A172 (cell line): ENCODE measurements at regions not wholly inside any gene's neighbourhood (a gene's known extent, or its start where the extent isn't known, plus 50 kb on each side); places are given as distances from the start of the nearest gene placed in this dataset.

Experiments
- DNase-seq: peaks from one replicate; pipeline ENCODE4 v3.0.0-alpha.2; 2015; ENCODE audit warnings: low spot score

DNA sequence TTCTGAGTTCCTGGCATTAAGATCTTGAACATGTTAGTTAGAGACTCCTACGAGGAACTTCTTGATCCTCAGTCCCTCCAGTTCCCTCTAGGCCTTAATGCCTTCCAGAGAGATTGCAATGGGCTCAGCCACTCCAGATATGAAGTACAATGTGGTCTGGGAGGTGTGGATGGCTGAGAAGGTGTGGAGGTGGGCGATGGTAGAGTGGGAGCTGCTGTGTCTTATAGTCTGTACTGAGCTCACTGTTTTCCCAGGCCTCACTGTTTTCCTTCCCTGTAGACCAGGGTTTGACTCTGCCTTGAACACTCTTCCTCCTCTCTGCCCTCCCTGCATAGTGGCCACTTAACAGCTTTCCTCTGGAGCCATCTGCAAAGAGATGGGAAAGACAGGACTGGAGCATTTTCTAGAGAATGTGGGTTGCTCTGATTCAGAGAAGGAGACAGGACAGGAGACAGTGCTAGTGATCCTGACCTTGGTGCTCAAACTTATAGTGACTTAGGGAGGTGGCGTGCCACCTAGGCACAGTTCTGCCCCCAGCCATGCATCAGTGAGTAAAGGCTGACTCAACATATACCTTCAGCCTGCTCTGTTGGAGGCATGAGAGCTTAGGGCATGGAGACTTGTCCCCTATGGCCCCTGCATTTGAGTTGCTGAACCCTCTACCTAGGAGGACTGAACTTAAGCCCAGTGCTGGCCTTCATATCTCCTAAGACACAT is 129.7 kb downstream of the TDRD15 start:
- no peak for DNase-seq

DNA sequence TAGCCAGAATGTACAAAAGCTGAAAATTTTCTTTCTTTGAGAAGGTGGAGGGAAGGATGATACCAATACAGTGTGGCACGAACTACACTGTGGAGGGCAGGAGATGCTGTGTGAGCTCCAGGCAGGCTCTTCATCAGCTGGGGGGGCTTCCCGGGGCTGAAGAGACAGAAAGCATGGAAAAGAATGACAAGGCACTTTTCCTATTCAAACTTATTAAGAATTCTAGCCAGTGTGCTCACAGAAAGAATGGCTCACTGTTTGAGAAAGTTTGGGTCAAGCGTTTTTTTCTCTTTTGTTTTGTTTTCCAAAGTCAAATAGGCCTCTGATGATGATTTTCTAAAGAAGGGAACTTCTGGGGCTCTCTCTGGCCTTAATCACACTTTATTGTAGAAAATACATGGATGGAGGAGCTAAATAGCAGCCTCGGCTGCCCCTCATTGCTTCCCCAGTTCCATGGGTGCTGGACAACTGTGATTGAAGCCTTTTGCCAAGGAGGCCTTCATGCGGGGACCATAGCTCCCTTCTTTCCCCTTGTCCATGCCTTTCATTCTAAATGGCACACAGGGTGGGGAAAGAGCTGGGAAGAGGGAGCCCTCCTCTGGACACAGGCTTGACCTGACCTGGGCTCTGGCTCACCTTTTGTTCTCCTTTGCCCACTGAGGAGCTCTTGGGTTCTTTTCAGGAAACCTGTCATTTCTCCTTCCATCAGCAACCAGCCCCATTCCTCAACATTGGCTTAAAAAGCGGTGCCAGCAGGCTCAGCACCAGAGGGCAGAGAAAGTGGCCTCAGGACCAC is 130.6 kb downstream of the TDRD15 start:
- DNase-seq = no peak

DNA sequence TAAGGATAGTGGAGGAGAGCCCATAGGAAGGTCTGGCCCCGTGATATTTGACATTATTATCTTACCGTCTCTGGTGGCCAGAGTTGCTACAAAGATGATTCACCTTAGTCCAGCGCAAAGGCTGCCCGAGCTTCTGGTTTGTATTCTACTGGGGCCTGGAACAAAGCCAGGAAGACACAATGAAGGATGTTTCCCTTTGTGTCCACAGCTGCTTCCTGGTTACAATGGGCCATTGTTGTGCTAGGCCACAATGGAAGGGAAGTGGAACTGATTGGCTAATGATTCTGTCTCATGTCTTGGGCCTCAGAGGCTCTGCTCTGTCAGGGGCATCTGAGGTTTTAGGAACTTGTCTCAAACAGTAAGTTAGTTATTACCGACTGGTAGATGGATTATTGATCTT is 132.2 kb downstream of the TDRD15 start:
- peak; percentile 25 for DNase-seq

DNA sequence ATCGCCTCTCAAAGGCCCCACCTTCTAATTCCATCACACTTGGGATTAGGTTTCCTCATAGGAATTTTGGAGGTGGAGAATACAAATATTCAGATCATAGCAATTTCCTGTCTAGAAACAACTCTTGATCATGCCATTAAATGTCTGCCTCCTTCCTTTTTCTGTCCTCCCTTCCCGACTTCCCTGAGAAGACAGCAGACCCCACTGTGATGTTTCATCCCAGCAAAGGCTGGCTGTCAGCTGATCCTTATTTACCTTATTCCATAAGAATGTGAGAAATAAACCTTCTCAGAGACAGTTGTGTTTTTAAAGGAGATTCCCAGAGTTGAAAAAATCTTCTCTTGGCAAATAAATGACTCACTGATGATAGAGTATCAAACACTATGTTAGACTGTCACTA is 133.9 kb downstream of the TDRD15 start:
- DNase-seq = no peak

DNA sequence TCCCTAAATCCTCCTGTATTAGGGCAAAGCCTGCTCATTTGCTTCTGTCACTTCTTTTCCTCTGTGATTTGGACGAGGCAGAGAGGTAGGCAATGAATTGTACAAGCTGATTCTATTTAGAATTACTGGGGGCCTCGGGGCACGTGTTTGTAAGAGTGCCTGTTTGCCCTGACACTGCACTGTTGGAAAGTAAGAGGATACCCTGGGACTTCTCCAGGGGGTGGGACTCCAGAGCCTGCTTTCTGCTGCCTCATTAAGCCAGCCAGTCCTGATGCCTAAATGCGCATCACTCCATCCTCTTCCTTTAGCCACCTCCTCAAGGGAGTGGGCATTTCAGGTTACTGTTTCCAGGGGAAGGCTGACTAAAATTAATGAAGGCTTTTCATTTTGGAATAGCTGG is 134.3 kb downstream of the TDRD15 start:
- DNase-seq = no peak

DNA sequence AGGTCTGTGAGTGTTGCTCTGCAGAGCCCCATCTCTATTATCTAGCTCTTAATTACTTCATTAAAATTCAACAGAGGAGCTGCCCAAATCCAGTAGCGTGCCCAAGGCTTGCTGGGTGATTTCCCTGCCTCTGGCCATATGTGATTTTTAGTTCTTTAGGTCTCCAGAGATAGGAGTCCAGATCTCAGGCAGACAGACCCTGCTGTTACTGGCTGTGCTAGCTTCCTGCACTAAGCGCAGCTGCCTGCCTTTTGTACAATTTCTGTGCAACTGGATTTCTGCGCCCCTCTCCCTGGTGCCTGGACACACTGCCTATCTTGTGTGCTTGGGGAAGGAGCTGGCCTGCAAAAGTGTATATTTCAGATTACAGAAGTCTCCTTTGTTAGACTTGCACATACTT is 136.5 kb downstream of the TDRD15 start:
- DNase-seq = no peak

DNA sequence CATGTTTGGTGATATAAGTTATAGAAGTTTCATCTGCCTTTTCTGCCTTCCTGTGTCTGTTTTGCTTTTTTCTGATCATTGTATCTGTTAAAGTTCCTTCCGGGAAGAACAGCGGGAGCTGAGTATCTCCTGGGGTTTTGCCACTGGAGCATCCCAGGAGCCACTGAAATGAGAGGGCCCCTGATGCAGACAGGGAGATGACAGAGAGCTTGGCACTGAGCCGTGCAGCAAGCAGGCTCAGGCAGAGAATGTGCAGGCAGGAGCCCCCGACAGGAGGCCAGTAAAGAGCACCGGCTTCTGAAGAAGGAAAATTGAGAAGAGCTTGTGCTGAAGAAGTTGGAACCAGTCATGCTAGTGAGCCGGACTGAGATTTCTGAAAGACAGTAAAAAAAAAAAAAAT is 137.8 kb downstream of the TDRD15 start:
- no peak for DNase-seq

DNA sequence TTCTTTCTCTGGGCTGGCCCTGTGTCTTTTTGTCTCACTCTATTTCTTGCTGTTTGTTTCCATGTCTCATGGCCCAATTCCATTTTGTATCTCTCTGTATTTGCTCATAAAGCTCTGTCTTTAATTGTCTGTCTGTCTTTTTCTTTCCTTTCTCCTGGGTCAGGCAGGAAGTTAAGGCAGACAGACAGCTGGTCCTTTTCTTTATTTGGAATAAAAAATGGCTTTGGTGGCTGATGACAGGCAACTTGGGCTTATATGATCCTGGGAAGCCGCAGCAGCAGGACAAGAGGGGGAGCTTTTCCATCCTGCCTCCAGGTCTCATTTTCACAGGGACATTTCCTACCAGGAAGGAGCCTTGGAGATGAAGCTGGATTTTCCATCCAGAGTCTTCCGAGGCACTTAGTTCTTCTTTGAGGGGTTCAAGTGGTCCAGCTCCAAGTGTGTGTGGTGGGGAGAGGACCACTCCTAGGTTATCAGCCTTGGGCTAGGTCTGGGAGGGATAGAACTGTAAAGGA is 138.7 kb downstream of the TDRD15 start:
- DNase-seq = no peak

DNA sequence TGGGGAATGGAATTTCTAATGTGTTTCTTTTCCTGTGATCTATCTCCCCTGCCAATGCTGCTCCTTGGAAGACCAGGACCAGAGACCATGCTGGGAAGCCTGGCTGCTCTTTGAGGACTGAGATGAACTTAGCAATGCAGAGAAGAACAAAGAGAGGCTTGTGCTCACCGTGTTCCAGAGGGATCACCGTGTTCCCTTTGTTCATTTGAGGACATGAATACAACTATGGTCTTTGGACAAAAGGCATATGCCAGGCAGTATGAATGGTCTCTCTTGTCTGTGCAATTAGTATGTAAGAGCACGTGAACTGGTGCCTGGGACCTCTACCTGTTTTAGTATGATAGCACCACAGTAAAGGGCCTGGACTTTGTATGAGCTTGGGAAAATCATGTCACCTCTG is 139.9 kb downstream of the TDRD15 start:
- DNase-seq = no peak

DNA sequence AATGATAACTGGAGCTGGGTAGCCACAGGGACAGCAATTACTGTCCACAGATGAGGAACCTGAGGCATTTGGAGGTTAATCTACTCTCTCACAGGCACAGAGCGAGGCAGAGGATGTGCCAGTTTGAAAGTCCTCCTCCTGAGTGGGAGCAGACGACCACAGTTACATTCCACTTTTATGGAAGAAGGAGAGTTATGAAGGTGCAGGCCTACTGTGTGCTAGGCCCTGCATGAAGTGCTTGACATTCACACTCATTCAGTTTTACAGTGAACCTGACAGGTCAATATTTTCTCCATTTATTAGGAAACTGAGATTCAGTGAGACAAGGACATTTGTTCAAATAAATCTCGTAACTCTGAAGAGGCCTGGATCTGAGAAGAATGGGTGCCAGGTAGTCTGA is 142.0 kb downstream of the TDRD15 start:
- DNase-seq = no peak

DNA sequence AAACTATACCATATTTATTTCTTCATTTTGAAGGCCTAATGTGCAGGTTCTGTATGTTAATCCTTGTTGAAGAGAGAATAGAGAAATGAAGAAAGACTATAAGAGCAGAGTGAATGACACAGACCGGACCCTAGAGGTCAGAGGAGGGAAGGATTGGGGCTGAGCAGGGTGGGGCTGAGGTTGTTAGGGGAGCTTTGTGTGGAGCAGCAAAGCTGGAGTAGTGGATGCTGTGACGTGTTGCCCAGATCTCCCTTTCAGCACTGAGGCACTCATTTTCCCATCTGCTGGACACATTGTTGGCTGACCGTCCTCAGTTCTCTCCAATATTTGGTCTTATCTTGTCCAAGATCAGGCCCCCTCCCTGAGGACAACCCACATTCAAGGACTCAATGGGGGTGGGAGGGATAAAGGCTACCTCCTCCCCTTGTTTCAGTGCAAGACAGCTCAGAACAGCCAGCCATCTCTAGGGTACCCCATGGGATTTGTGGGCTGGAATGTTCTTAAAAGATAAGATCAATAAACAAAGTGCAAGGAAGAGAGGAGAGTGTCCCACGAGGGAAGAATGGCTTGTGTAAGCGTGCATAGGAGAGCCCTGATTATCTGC is 143.6 kb downstream of the TDRD15 start:
- no peak for DNase-seq

DNA sequence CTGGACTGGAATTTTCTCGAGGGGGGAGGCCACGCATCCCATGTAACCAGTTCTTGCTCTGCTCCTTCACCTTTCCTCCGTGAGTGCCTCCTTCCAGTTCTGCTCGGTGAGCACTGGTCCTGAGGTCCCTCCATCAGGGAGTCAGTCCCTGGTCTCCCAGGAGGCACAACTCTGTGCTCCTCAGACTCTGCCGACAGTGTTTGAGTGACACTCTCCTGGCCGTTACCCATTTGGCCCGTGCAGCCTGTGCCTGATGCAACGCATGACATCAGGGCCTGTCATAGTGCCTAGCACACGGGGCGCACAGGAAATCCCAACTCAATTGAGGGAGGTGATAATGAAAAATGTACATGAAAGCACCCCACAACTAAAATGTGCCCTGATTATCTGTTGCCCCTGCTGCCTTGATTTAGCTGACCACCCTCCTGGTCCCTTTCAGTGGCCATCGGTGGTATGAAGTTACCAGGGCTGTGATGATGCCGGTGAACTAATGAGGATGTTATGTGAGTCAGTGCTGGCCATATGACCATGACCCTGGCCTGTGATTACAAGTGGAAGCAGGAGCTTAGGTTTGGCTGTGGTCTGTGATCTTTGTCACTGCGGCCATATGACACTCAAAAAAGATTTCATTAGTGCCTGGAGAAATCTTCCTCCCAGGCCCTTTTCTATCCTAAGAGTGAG is 144.6 kb downstream of the TDRD15 start:
- DNase-seq = no peak

DNA sequence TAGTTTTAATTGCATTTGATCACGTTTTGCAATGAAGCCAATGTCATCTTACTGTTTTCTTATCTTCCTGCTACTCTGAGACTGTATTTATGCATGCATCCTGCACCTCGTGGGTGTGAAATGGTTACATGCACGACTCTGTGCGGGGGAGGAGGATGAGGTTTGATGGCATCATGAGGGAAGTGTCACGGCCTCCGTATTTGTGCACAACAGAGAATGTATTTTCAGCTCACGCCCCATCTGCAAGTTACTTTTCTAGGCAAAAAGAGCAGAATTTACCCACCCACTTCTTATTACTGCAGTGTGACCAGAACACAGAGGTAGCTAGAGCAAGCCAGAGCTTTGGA is 145.1 kb downstream of the TDRD15 start:
- no peak for DNase-seq

DNA sequence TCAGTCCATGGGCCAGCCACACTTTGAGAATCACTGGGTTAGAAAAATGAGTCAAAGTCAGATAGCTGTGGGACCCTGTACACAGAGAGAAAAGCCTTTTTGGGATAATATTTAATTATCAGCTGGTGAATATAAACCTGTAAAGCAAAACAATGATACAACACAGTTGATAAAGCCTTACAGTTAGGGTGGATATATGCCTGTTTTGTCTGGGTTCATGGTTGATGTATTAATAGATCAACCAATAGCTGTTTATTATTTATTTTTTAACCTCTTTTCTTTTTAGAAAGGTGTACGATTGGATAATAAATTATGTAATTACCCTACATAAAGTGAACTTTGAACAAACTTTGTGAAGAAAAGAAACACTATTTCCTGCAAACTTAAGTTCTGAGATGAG is 145.6 kb downstream of the TDRD15 start:
- no peak for DNase-seq

DNA sequence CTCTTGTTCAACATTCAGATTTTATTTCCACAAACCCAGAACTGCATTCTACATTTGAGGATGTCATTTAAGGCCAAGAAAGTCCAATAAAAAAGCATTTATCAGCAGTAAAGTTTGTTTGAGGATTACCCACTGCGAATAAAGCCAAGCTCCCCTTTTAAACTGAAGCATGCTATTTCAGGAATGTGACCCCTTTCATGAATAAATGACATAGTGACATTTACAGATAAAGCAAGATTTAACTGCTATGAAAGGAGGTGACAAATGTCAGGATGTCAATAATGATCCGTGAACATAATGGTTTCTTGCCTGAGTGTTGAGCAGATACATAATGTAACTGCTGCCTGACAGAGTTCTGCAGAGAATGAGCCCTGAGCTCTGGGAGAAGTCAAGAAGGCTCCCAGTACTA is 146.3 kb downstream of the TDRD15 start:
- DNase-seq = no peak

DNA sequence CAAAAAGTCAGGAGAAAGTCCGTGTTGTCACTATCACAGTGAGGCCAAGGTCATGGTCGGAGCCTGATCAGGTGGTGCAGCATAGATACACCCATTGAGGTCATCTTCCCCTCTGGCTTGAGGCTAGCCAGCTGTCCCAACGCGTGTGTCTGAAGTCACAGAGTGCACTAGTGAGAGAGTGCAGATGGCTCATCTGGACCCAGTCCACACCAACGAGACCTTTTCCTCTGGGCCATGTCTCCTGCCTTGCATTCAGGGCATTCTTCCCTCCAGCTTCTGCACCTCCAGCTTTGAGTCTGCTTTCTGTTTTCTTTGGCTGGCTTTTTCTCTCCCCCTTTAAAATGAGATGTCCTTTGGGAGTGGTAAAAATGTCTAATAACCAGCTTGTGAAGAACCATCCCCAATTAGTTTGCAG is 146.9 kb downstream of the TDRD15 start:
- no peak for DNase-seq

DNA sequence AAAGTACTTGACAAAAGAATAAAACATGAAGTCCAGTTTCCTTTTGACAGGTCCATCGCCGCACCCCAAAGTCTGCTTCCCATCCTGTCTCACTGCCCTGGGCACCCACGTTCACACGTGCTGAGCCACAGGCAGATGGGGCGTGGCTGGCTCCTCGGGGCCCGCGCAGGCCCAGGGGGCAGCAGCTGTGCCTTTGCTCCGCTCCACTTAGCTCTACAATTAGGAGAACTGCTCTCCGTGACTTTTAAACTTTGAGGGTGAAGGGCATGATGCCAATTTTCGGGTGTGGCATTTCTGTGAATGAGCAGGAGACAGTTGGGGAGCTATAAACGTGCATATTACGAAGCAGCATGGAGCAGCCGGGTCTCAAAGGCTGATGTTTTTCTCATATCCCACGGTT is 152.4 kb downstream of the TDRD15 start:
- no peak for DNase-seq

DNA sequence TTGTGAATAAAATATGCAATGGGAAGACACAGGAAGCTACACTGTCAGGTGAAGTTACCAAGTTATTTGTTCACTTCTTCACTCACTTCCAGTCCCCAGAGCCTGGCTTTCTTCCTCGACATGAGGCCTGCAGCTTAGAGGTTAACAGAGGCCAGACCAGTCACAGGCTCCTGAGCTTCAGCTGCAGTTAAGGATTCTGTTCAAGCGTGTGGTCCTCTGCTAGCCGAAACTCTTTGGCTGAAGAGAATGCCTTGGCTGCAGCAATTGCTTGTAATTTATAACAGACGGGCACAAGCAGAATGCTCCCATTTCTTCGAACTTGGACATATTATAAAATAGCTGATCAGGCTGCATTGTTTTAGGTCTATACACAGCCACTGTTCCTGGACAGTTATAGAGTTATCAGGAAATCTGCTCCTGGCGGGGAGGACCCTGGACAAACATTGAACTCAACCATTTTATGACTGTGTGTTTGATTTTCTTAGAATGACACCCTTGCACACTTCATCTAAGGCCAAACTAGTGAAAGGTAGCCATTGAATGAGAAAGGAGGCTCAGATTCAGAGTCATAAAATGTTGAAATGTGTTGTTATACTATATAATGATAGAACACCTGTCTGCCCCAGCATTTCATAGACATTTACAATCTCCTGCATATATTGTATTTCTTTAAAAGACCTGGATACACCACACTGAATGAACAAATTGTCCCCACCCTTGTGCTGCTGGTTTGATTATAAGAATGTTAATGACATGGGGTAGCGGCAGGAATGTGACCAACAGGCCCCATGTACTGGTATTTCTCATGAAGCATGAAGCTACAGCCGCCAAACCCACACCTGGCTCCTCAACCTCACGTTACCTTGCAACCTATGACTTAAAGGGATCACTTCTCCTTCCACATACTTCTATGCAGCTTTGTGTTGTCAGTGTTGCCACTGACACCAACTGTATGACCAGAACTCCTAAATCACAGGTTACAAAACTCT is 153.6 kb downstream of the TDRD15 start:
- no peak for DNase-seq

DNA sequence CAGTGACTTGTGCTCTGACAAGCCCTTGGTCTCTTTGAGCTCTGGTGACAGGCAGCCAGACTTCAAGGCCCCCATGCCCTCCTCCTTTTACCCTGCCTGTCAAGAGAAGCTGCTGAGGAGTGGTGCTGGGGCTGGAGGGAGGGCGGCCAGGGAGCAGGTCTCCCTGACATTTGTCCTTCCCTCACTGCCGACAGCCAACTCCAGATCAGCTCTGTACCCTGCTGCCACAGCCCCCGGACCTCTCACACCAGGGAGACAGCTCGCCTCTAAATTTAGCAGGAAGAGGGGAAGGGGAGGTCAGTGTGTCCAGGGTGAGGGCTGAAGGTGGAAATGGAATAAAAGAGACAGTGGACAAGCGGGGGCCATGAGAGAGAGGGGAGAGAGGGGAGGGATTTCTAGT is 155.8 kb downstream of the TDRD15 start:
- DNase-seq = no peak

DNA sequence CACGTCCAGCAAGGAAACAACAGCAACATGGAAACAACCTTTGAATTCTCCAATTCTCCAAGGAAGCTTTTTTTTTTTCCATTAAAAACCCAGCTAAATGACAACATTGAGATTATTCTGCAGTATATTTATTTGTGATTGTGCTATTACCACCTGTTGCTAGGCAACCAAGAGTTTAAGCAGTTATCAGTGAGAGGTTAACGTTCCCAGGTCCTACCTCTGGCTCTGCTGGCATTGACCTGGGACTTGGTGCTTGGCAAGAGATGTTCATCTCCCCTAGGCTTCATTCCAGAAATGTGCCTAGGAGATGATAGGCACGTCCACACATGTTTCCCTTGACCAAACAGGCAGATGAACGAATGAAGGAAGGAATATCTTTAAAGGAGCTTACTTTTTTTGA is 157.0 kb downstream of the TDRD15 start:
- DNase-seq = no peak

DNA sequence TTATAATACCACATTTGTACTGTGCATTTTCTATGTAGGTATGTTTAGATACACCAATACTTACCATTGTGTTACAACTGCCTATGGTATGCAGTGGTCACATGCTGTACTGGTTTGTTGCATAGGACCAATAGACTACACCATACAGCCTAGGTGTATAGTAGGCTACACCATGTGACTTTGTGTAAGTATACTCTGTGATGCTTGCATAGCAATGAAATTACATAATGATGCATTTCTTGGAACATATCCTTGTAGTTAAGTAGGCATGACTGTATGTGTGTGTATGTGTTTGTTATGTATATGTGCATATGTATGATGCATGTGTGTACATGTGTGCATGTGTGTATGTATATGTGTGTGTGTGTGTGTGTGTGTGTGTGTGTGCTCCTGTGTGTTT is 157.6 kb downstream of the TDRD15 start:
- DNase-seq = no peak
